ENCODE measurements at regions not wholly inside any gene's neighbourhood (a gene's known extent, or its start where the extent isn't known, plus 50 kb on each side); places are given as distances from the start of the nearest gene placed in this dataset.

DNA sequence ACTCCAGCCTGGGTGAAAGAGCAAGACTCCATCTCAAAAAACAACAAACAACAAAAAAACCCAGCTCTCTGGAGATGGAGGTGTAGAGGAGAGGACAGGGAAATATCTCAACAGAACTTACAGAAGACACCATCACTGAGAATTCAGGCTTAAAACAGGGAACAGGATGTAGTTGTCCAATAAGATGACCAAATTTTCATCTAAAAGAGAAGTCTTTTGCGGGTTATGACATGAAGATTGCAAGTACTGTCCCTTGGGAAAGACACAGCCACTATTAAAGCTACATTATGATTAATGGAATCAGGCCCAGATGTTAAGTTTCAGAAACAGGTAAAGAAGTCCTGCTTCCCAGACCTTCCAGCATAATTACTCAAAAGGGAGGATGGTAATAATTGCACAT is 235.2 kb upstream of the NRP1 start:
- no peak overlapping the region for H3K4me3 ChIP-seq (ENCODE audit: low read length, poor library complexity, severe bottlenecking)
- peaks cover 4% of the 10 kb centered on the region for H3K27me3 ChIP-seq (ENCODE audit: insufficient read depth, low read length, poor library complexity, severe bottlenecking)
- H3K9ac ChIP-seq (ENCODE audit: low read depth, low read length, poor library complexity, severe bottlenecking) = no peak overlapping the region
- H3K4me1 ChIP-seq (ENCODE audit: insufficient read depth, low read length, poor library complexity, severe bottlenecking) = no peaks in the 10 kb centered on the region
- H3K4me2 ChIP-seq (ENCODE audit: low read depth, low read length, poor library complexity, severe bottlenecking) = no peak overlapping the region
- TF ChIP-seq EZH2phosphoT487 (IDR thresholded peaks at IDR 0.05; ENCODE audit: borderline replicate concordance) = no peak
- H3K79me2 ChIP-seq (ENCODE audit: insufficient read depth, low read length) = no peaks in the 10 kb centered on the region
- H3K36me3 ChIP-seq (ENCODE audit: insufficient read depth, low read length) = no peaks in the 10 kb centered on the region
- no peaks in the 10 kb centered on the region; the same call in 1 of the 2 replicates for H3K9me2 ChIP-seq (replicated peaks; ENCODE audit: low read depth, low read length)
- no peaks in the 10 kb centered on the region for H3K9me3 ChIP-seq (ENCODE audit: insufficient read depth, low read depth, low read length)
- no peaks in the 10 kb centered on the region for H3F3A ChIP-seq (ENCODE audit: low read depth)
- H4K20me1 ChIP-seq (ENCODE audit: insufficient read depth, low read length, poor library complexity, severe bottlenecking) = no peaks in the 10 kb centered on the region
- H2AFZ ChIP-seq (ENCODE audit: low read length) = no peak overlapping the region

DNA sequence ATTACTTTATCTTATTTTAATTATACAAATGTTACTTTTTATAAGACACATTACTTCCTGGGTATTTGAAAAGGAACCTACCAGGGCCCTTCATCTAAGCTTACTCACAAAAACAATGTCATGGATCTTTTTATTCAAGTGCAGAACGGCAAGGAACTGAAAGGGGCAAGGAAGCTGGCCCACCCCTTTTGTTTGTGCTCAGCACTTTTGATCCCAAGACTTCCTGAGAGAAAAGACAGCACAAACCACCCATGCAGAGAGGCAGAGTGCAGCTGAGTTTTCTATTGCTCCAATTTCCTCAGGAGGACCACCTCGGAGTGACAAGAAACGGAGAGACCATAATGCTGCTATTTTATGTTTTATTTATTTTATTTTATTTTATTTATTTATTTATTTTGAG is 232.0 kb upstream of the NRP1 start:
- H3K4me3 ChIP-seq (ENCODE audit: low read length, poor library complexity, severe bottlenecking) = no peak overlapping the region
- no peaks in the 10 kb centered on the region for H3K9me3 ChIP-seq (ENCODE audit: insufficient read depth, low read depth, low read length)
- no peaks in the 10 kb centered on the region for H3K79me2 ChIP-seq (ENCODE audit: insufficient read depth, low read length)
- no peak overlapping the region for H3K4me2 ChIP-seq (ENCODE audit: low read depth, low read length, poor library complexity, severe bottlenecking)
- H3K9me2 ChIP-seq (replicated peaks; ENCODE audit: low read depth, low read length) = no peaks in the 10 kb centered on the region; the same call in 1 of the 2 replicates
- H3K9ac ChIP-seq (ENCODE audit: low read depth, low read length, poor library complexity, severe bottlenecking) = no peak overlapping the region
- no peaks in the 10 kb centered on the region for H3F3A ChIP-seq (ENCODE audit: low read depth)
- TF ChIP-seq EZH2phosphoT487 (IDR thresholded peaks at IDR 0.05; ENCODE audit: borderline replicate concordance) = no peak
- TF ChIP-seq, protein P1, sequence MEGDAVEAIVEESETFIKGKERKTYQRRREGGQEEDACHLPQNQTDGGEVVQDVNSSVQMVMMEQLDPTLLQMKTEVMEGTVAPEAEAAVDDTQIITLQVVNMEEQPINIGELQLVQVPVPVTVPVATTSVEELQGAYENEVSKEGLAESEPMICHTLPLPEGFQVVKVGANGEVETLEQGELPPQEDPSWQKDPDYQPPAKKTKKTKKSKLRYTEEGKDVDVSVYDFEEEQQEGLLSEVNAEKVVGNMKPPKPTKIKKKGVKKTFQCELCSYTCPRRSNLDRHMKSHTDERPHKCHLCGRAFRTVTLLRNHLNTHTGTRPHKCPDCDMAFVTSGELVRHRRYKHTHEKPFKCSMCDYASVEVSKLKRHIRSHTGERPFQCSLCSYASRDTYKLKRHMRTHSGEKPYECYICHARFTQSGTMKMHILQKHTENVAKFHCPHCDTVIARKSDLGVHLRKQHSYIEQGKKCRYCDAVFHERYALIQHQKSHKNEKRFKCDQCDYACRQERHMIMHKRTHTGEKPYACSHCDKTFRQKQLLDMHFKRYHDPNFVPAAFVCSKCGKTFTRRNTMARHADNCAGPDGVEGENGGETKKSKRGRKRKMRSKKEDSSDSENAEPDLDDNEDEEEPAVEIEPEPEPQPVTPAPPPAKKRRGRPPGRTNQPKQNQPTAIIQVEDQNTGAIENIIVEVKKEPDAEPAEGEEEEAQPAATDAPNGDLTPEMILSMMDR (conservative IDR thresholded peaks at IDR 0.05; ENCODE audit: low read length) = no peak
- H4K20me1 ChIP-seq (ENCODE audit: insufficient read depth, low read length, poor library complexity, severe bottlenecking) = no peaks in the 10 kb centered on the region
- no peaks in the 10 kb centered on the region for H3K36me3 ChIP-seq (ENCODE audit: insufficient read depth, low read length)
- peaks cover 4% of the 10 kb centered on the region for H3K27me3 ChIP-seq (ENCODE audit: insufficient read depth, low read length, poor library complexity, severe bottlenecking)
- H2AFZ ChIP-seq (ENCODE audit: low read length) = no peak overlapping the region
- no peaks in the 10 kb centered on the region for H3K4me1 ChIP-seq (ENCODE audit: insufficient read depth, low read length, poor library complexity, severe bottlenecking)

DNA sequence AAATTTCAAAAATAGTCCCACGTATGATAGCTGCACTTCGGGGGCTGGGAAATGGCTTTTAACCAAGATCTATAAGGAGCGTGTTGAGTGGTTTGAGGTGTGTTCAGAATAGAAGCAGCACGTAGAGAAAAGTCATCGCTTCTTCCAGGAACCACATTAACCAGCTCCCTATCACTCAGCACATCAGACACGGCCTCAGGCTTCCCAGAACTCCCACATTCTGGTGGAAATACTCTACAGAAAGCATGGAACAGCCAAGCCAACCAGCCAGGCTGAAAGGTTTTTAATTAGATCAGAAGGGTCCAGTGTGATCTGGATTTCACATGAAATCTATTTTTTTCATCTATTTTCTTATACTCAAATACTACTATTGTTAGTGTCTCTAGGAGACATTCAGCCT is 231.5 kb upstream of the NRP1 start:
- Histone ChIP-seq H3K79me2 (ENCODE audit: insufficient read depth, low read length) (no peaks in the 10 kb centered on the region), H3K9me3 (ENCODE audit: insufficient read depth, low read depth, low read length) (no peaks in the 10 kb centered on the region), H3K9me2 (replicated peaks; ENCODE audit: low read depth, low read length) (no peaks in the 10 kb centered on the region; the same call in 1 of the 2 replicates), H3F3A (ENCODE audit: low read depth) (no peaks in the 10 kb centered on the region), H2AFZ (ENCODE audit: low read length) (no peak overlapping the region), H3K4me1 (ENCODE audit: insufficient read depth, low read length, poor library complexity, severe bottlenecking) (no peaks in the 10 kb centered on the region), H3K4me3 (ENCODE audit: low read length, poor library complexity, severe bottlenecking) (no peak overlapping the region), H3K9ac (ENCODE audit: low read depth, low read length, poor library complexity, severe bottlenecking) (no peak overlapping the region), H3K4me2 (ENCODE audit: low read depth, low read length, poor library complexity, severe bottlenecking) (no peak overlapping the region), H3K36me3 (ENCODE audit: insufficient read depth, low read length) (no peaks in the 10 kb centered on the region), H3K27me3 (ENCODE audit: insufficient read depth, low read length, poor library complexity, severe bottlenecking) (peaks cover 4% of the 10 kb centered on the region), H4K20me1 (ENCODE audit: insufficient read depth, low read length, poor library complexity, severe bottlenecking) (no peaks in the 10 kb centered on the region)
- TF ChIP-seq, protein P1 (conservative IDR thresholded peaks at IDR 0.05; ENCODE audit: low read length) = no peak
- TF ChIP-seq EZH2phosphoT487 (IDR thresholded peaks at IDR 0.05; ENCODE audit: borderline replicate concordance) = no peak

DNA sequence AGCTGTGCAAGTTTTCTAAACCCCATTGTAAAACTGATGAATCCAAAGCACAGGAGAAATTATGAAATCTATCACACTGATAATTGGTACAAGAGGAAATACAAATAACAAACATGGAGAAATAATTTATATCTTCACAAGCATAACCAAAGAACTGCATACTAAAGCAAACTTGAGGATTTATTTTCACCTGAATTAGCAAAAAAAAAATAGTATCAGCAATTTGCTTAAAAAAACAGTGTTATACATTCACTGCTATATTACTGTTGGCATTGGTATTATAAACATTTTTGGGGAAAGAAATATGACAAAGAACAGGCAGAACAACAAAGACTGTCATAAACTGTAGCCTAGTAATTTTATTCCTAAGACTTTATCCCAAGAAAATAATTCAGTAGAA is 230.8 kb upstream of the NRP1 start:
- H3K9me3 ChIP-seq (ENCODE audit: insufficient read depth, low read depth, low read length) = no peaks in the 10 kb centered on the region
- H3K4me2 ChIP-seq (ENCODE audit: low read depth, low read length, poor library complexity, severe bottlenecking) = no peak overlapping the region
- H3K4me3 ChIP-seq (ENCODE audit: low read length, poor library complexity, severe bottlenecking) = no peak overlapping the region
- no peaks in the 10 kb centered on the region for H3K4me1 ChIP-seq (ENCODE audit: insufficient read depth, low read length, poor library complexity, severe bottlenecking)
- H3K9me2 ChIP-seq (replicated peaks; ENCODE audit: low read depth, low read length) = no peaks in the 10 kb centered on the region; the same call in 1 of the 2 replicates
- H3K27me3 ChIP-seq (ENCODE audit: insufficient read depth, low read length, poor library complexity, severe bottlenecking) = peaks cover 7% of the 10 kb centered on the region
- H3K36me3 ChIP-seq (ENCODE audit: insufficient read depth, low read length) = no peaks in the 10 kb centered on the region
- H3K79me2 ChIP-seq (ENCODE audit: insufficient read depth, low read length) = no peaks in the 10 kb centered on the region
- H3F3A ChIP-seq (ENCODE audit: low read depth) = no peaks in the 10 kb centered on the region
- H4K20me1 ChIP-seq (ENCODE audit: insufficient read depth, low read length, poor library complexity, severe bottlenecking) = no peaks in the 10 kb centered on the region
- H2AFZ ChIP-seq (ENCODE audit: low read length) = no peak overlapping the region
- no peak overlapping the region for H3K9ac ChIP-seq (ENCODE audit: low read depth, low read length, poor library complexity, severe bottlenecking)
- TF ChIP-seq, protein P1 (conservative IDR thresholded peaks at IDR 0.05; ENCODE audit: low read length) = no peak
- TF ChIP-seq EZH2phosphoT487 (IDR thresholded peaks at IDR 0.05; ENCODE audit: borderline replicate concordance) = no peak
